ENCODE measurements at regions not wholly inside any gene's neighbourhood (a gene's known extent, or its start where the extent isn't known, plus 50 kb on each side); places are given as distances from the start of the nearest gene placed in this dataset.

- no peak for TF ChIP-seq KLF10 (CRISPR knock-in tag; IDR thresholded peaks at IDR 0.05)
- no peak for TF ChIP-seq RAD21 (CRISPR knock-in tag; conservative IDR thresholded peaks at IDR 0.05 in 1 of 2, IDR thresholded peaks at IDR 0.05 in 1 of 2)
- no peak for TF ChIP-seq JUND (IDR thresholded peaks at IDR 0.05; ENCODE audit: borderline replicate concordance, low read depth, low read length)
- no peak for TF ChIP-seq JUND (tag; IDR thresholded peaks at IDR 0.05; ENCODE audit: borderline replicate concordance, low read depth, low read length)
- TF ChIP-seq NR2C2 (CRISPR knock-in tag; IDR thresholded peaks at IDR 0.05): no peak
- TF ChIP-seq NR2C2 (tag; IDR thresholded peaks at IDR 0.05): no peak
- no peak for TF ChIP-seq MGA (IDR thresholded peaks at IDR 0.05)
- no peak for TF ChIP-seq MLLT1 (IDR thresholded peaks at IDR 0.05)
- no peak for TF ChIP-seq ZFX (CRISPR knock-in tag; IDR thresholded peaks at IDR 0.05)
- no peak for TF ChIP-seq TAF1 (IDR thresholded peaks at IDR 0.05; ENCODE audit: control insufficient read depth, extremely low read depth, insufficient read depth, low read length, severe bottlenecking)
- no peak for TF ChIP-seq THRA (IDR thresholded peaks at IDR 0.05)
- TF ChIP-seq SMARCA5 (IDR thresholded peaks at IDR 0.05): no peak
- no peak for TF ChIP-seq ZNF3 (CRISPR knock-in tag; IDR thresholded peaks at IDR 0.05)
- TF ChIP-seq SNRNP70 (optimal IDR thresholded peaks at IDR 0.05; ENCODE audit: low read depth, low read length): no peak
Measured at GRCh38 chr6:119511024-119511423, 161.5 kb upstream of the MAN1A1 start.
